Brain microvascular endothelial cell (primary cell): ENCODE measurements at regions not wholly inside any gene's neighbourhood (a gene's known extent, or its start where the extent isn't known, plus 50 kb on each side); places are given as distances from the start of the nearest gene placed in this dataset.
"Not testable (repeated sequence)": the region's sequence is repeated elsewhere in the genome, so short reads cannot be mapped to it uniquely, and the experiment has no call there.

ENCODE experiments used
- DNase-seq: peaks from one replicate; pipeline ENCODE4 v3.0.0-alpha.2; 2020
- H3K27ac ChIP-seq: fragments of 250-450 bp; sonication (Bioruptor Pico); 2 replicates; pipeline ENCODE4 v1.5.1; 2020; ENCODE audit warnings: mild to moderate bottlenecking, moderate library complexity
- H3K27me3 ChIP-seq: fragments of 250-450 bp; sonication (Bioruptor Pico); replicated peaks from 2 replicates; pipeline ENCODE4 v1.5.1; 2020; ENCODE audit warnings: mild to moderate bottlenecking
- H3K36me3 ChIP-seq: fragments of 250-450 bp; sonication (Bioruptor Pico); replicated peaks from 2 replicates; pipeline ENCODE4 v1.5.1; 2020; ENCODE audit warnings: mild to moderate bottlenecking
- H3K4me3 ChIP-seq: 2 replicates; pipeline ENCODE4 v1.5.1; 2011; ENCODE audit warnings: low read depth, mild to moderate bottlenecking, control low read depth, low read length, moderate library complexity
- CTCF ChIP-seq: IDR thresholded peaks from 2 replicates; pipeline ENCODE4 v1.5.1; 2011; ENCODE audit warnings: low read depth, mild to moderate bottlenecking, moderate library complexity, low read length, control low read depth, inconsistent platforms; ENCODE audit errors: missing control alignments
- in situ Hi-C: cut with HindIII; loops from 2 replicates; pipeline ENCODE4 v1.10.0; 2017; ENCODE audit warnings: low sequenced_read_pairs, low pct_ligation_motif_present

DNA sequence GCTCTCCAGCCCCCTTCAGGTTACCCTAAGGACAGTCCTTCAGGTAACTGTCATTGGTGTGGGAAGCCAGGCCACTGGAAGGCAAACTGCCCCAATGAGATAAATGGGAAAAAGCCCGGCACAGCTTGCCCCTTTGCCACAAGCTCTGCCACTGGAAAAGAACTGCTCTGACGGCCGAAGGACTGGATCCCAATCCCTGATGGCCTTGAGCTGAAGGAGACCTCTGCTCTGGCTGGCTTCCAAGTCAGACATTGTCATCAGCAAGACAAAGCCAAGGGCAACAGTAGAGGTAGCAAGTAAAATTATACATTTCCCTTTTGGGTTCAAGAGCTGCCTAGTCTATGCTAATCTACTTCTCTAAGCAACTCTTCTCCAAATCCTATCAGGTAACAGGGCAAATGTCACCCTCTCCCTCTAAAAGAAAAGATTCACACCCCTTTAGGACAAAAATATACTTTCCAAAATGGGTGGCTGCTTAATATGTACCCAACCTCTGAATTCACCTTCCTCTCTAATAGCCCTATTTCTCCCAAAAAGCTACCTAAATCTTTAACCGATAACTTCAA lies 145.8 kb downstream of the ADSS2 start:
- no peak for DNase-seq
- H3K27ac ChIP-seq: no peak overlapping the region
- H3K27me3 ChIP-seq: no peaks in the 10 kb centered on the region
- in situ Hi-C loops: no loop called here
- no peak overlapping the region for H3K4me3 ChIP-seq
- H3K36me3 ChIP-seq: no peaks in the 10 kb centered on the region
- no peak for TF ChIP-seq CTCF

DNA sequence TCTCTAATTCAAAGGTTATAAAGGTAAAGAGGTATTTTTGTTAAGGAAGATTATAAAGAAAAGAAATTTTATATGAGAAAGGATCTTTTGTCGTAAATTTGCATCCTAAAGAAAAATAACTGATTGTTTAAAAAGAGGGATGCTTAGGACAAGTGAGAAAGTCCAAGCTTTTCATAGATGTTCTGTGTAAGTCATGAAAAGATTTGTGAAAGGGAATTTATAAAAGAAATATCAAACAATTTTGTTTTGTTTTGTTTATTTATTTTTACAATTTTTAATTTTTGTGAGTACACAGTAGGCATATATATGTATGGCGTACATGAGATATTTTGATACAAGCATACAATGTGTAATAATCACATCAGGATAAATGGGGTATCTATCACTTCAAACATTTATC lies 145.2 kb downstream of the ADSS2 start:
- no peaks in the 10 kb centered on the region for H3K27me3 ChIP-seq
- no peak for DNase-seq
- H3K36me3 ChIP-seq: no peaks in the 10 kb centered on the region
- H3K4me3 ChIP-seq: no peak overlapping the region
- no peak overlapping the region for H3K27ac ChIP-seq
- in situ Hi-C loops: no loop called here
- TF ChIP-seq CTCF: no peak

DNA sequence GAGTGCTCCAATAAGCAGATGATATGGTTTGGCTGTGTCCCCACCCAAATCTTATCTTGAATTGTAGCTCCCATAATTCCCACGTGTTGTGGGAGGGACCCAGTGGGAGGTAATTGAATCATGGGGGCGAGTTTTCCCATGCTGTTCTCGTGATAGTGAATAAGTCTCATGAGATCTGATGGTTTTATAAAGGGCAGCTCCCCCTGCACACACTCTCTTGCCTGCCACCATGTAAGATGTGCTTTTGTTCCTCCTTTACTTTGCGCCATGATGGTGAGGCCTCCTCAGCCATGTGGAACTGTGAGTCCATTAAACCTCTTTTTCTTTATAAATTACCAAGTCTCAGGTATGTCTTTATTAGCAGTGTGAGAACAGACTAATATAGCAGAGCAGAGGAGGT lies 142.5 kb downstream of the ADSS2 start:
- H3K27ac ChIP-seq, H3K27me3 ChIP-seq, DNase-seq, in situ Hi-C loops, H3K36me3 ChIP-seq, H3K4me3 ChIP-seq: not testable (repeated sequence)

GRCh38 chr1:244311784-244312532 lies 139.8 kb downstream of the ADSS2 start:
- Histone ChIP-seq H3K27me3 (no peaks in the 10 kb centered on the region), H3K36me3 (no peaks in the 10 kb centered on the region), H3K27ac (no peak overlapping the region), H3K4me3 (no peak overlapping the region)
- no peak for TF ChIP-seq CTCF
- in situ Hi-C loops: no loop called here
- DNase-seq: no peak

DNA sequence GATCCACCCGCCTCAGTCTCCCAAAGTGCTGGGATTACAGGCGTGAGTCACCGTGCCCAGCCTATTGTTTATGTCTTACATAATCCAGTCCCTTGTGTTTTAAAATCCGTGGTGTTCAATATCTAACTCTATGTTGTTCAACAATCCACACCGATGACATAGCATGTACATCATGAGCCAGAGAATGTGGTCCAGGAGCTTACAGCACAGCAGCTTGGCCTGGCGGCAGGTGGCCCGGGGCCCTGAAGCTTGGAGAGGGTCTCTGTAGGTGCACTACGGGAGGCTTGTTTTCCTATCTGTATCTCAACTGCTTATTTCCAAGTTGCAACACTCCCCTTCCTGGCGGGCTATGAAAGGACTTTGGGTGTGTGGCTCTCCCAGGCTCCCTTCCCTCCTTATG lies 138.4 kb downstream of the ADSS2 start:
- H3K27me3 ChIP-seq: no peaks in the 10 kb centered on the region
- DNase-seq: no peak
- no peak overlapping the region for H3K27ac ChIP-seq
- in situ Hi-C loops: no loop called here
- no peak for TF ChIP-seq CTCF
- H3K36me3 ChIP-seq: no peaks in the 10 kb centered on the region
- no peak overlapping the region for H3K4me3 ChIP-seq

DNA sequence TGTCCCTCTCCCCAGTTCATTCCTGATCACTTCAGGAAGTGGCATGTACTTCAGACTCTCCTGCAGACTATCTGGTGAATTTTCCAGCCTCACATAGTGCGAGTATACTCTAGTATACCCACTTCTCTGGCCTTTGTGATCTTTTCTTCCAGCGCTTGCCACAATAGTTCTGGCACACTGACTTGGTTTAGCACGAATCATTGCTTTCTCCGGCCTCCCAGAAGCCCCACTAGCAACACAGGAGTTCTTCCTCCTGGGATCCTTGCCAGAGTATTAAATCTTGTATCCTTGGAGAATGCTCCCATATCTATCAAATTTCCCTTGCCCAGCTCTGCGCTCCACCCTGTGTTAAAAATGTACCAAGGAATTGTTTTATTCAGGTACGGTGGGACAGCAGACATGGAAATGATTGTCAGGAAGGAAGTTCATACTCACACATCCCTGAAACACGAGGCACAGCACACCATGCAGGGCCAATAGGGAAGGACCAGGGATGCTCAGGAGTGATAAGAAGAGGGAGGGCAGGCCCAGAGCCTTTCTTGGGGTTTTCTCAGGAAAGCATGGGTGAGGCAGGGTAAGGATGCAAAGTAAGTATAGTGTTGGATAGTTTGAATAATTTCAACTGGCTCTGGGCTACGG lies 136.7 kb downstream of the ADSS2 start:
- Histone ChIP-seq H3K27me3 (no peaks in the 10 kb centered on the region), H3K4me3 (no peak overlapping the region), H3K27ac (no peak overlapping the region), H3K36me3 (no peaks in the 10 kb centered on the region)
- no peak for DNase-seq
- TF ChIP-seq CTCF: no peak
- in situ Hi-C loops: no loop called here
